ENCODE measurements at regions not wholly inside any gene's neighbourhood (a gene's known extent, or its start where the extent isn't known, plus 50 kb on each side); places are given as distances from the start of the nearest gene placed in this dataset.

DNA sequence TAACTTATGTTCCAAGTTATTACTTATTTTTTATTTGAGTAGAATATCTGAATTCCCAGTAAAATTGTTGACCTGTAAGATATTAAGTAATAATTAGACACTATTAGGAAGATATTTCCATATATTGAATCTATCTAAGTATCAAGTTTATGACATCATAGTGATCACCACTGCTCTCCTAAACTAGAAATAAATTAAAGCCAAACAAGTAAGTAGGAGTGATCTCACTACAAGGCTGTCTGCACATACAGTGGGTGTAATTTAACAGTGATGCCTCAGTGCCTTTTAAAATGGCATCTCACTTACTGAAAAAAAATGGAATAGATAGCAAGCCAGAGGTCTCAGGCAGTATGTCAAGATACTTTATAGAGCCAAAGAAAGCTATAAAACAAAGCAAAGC lies 789.6 kb downstream of the KCTD16 start:
- TF ChIP-seq ZNF331 (CRISPR knock-in tag; IDR thresholded peaks at IDR 0.05; ENCODE audit: low read depth) = no peak
- no peak for TF ChIP-seq STAT1 (IDR thresholded peaks at IDR 0.05; ENCODE audit: unreplicated experiment)
- TF ChIP-seq CTCF (conservative IDR thresholded peaks at IDR 0.05; ENCODE audit: low read depth in 2 of 2) = no peak
- no peak for TF ChIP-seq POLR2AphosphoS5 (IDR thresholded peaks at IDR 0.05; ENCODE audit: low read depth)
- TF ChIP-seq, protein P1, sequence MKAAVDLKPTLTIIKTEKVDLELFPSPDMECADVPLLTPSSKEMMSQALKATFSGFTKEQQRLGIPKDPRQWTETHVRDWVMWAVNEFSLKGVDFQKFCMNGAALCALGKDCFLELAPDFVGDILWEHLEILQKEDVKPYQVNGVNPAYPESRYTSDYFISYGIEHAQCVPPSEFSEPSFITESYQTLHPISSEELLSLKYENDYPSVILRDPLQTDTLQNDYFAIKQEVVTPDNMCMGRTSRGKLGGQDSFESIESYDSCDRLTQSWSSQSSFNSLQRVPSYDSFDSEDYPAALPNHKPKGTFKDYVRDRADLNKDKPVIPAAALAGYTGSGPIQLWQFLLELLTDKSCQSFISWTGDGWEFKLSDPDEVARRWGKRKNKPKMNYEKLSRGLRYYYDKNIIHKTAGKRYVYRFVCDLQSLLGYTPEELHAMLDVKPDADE (IDR thresholded peaks at IDR 0.05) = no peak
- TF ChIP-seq, protein P2, sequence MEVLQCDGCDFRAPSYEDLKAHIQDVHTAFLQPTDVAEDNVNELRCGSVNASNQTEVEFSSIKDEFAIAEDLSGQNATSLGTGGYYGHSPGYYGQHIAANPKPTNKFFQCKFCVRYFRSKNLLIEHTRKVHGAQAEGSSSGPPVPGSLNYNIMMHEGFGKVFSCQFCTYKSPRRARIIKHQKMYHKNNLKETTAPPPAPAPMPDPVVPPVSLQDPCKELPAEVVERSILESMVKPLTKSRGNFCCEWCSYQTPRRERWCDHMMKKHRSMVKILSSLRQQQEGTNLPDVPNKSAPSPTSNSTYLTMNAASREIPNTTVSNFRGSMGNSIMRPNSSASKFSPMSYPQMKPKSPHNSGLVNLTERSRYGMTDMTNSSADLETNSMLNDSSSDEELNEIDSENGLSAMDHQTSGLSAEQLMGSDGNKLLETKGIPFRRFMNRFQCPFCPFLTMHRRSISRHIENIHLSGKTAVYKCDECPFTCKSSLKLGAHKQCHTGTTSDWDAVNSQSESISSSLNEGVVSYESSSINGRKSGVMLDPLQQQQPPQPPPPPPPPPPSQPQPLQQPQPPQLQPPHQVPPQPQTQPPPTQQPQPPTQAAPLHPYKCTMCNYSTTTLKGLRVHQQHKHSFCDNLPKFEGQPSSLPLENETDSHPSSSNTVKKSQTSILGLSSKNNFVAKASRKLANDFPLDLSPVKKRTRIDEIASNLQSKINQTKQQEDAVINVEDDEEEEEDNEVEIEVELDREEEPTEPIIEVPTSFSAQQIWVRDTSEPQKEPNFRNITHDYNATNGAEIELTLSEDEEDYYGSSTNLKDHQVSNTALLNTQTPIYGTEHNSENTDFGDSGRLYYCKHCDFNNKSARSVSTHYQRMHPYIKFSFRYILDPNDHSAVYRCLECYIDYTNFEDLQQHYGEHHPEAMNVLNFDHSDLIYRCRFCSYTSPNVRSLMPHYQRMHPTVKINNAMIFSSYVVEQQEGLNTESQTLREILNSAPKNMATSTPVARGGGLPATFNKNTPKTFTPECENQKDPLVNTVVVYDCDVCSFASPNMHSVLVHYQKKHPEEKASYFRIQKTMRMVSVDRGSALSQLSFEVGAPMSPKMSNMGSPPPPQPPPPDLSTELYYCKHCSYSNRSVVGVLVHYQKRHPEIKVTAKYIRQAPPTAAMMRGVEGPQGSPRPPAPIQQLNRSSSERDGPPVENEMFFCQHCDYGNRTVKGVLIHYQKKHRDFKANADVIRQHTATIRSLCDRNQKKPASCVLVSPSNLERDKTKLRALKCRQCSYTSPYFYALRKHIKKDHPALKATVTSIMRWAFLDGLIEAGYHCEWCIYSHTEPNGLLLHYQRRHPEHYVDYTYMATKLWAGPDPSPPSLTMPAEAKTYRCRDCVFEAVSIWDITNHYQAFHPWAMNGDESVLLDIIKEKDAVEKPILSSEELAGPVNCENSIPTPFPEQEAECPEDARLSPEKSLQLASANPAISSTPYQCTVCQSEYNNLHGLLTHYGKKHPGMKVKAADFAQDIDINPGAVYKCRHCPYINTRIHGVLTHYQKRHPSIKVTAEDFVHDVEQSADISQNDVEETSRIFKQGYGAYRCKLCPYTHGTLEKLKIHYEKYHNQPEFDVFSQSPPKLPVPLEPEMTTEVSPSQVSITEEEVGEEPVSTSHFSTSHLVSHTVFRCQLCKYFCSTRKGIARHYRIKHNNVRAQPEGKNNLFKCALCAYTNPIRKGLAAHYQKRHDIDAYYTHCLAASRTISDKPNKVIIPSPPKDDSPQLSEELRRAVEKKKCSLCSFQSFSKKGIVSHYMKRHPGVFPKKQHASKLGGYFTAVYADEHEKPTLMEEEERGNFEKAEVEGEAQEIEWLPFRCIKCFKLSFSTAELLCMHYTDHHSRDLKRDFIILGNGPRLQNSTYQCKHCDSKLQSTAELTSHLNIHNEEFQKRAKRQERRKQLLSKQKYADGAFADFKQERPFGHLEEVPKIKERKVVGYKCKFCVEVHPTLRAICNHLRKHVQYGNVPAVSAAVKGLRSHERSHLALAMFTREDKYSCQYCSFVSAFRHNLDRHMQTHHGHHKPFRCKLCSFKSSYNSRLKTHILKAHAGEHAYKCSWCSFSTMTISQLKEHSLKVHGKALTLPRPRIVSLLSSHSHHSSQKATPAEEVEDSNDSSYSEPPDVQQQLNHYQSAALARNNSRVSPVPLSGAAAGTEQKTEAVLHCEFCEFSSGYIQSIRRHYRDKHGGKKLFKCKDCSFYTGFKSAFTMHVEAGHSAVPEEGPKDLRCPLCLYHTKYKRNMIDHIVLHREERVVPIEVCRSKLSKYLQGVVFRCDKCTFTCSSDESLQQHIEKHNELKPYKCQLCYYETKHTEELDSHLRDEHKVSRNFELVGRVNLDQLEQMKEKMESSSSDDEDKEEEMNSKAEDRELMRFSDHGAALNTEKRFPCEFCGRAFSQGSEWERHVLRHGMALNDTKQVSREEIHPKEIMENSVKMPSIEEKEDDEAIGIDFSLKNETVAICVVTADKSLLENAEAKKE (CRISPR knock-in tag; IDR thresholded peaks at IDR 0.05) = no peak
- TF ChIP-seq JUNB (IDR thresholded peaks at IDR 0.05; ENCODE audit: unreplicated experiment) = no peak
- TF ChIP-seq, protein P3, sequence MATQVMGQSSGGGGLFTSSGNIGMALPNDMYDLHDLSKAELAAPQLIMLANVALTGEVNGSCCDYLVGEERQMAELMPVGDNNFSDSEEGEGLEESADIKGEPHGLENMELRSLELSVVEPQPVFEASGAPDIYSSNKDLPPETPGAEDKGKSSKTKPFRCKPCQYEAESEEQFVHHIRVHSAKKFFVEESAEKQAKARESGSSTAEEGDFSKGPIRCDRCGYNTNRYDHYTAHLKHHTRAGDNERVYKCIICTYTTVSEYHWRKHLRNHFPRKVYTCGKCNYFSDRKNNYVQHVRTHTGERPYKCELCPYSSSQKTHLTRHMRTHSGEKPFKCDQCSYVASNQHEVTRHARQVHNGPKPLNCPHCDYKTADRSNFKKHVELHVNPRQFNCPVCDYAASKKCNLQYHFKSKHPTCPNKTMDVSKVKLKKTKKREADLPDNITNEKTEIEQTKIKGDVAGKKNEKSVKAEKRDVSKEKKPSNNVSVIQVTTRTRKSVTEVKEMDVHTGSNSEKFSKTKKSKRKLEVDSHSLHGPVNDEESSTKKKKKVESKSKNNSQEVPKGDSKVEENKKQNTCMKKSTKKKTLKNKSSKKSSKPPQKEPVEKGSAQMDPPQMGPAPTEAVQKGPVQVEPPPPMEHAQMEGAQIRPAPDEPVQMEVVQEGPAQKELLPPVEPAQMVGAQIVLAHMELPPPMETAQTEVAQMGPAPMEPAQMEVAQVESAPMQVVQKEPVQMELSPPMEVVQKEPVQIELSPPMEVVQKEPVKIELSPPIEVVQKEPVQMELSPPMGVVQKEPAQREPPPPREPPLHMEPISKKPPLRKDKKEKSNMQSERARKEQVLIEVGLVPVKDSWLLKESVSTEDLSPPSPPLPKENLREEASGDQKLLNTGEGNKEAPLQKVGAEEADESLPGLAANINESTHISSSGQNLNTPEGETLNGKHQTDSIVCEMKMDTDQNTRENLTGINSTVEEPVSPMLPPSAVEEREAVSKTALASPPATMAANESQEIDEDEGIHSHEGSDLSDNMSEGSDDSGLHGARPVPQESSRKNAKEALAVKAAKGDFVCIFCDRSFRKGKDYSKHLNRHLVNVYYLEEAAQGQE (IDR thresholded peaks at IDR 0.05; ENCODE audit: unreplicated experiment) = no peak
- TF ChIP-seq ZNF114 (CRISPR knock-in tag; IDR thresholded peaks at IDR 0.05) = no peak
- TF ChIP-seq CREB1 (CRISPR knock-in tag; IDR thresholded peaks at IDR 0.05; ENCODE audit: low read depth) = no peak
- no peak for TF ChIP-seq NANOG (IDR thresholded peaks at IDR 0.05; ENCODE audit: borderline replicate concordance)
- no peaks in the 10 kb centered on the region for H3K79me2 ChIP-seq (replicated peaks; ENCODE audit: insufficient read depth)

More for the DNA sequence above, 789.6 kb downstream of the KCTD16 start:
- Histone ChIP-seq H3K4me3 (no peak overlapping the region), H3K27ac (ENCODE audit: low read depth) (no peak overlapping the region), H3K36me3 (ENCODE audit: insufficient read depth) (no peaks in the 10 kb centered on the region), H3K9me2 (ENCODE audit: insufficient read depth) (0 out of 2 replicates have a peak, but pooled peaks cover 3% of the 10 kb centered on the region), H3K4me2 (no peak overlapping the region), H3F3A (replicated peaks; ENCODE audit: low read depth) (no peaks in the 10 kb centered on the region), H3K4me1 (ENCODE audit: insufficient read depth) (no peaks in the 10 kb centered on the region), H3K27me3 (ENCODE audit: insufficient read depth) (no peaks in the 10 kb centered on the region), H2AFZ (no peak overlapping the region), H4K20me1 (replicated peaks; ENCODE audit: insufficient read depth) (no peaks in the 10 kb centered on the region)
- H3K9me3 Mint-ChIP-seq = no peaks in the 10 kb centered on the region
- H3K27ac Mint-ChIP-seq = no peak overlapping the region
- H3K36me3 Mint-ChIP-seq (ENCODE audit: low read depth) = no peaks in the 10 kb centered on the region
- H3K4me3 Mint-ChIP-seq = no peak overlapping the region
- DNase-seq (ENCODE audit: low spot score) (no peak), ATAC-seq (no peak)
- H3K4me1 Mint-ChIP-seq = no peaks in the 10 kb centered on the region
- no peaks in the 10 kb centered on the region for H3K27me3 Mint-ChIP-seq (ENCODE audit: insufficient read depth, low read depth, poor library complexity)

Measured in GM23338 (cell line).